ENCODE measurements at regions not wholly inside any gene's neighbourhood (a gene's known extent, or its start where the extent isn't known, plus 50 kb on each side); places are given as distances from the start of the nearest gene placed in this dataset.

GRCh38 chr13:50414640-50415039 is 399.4 kb downstream of the KCNRG start:
- FAIRE-seq (no peak), DNase-seq (no peak)
- no peak overlapping the region for H3K4me3 ChIP-seq (ENCODE audit: low read depth in 1 of 3, low read length in 3 of 3)
- no peak overlapping the region for H3K27ac ChIP-seq (ENCODE audit: low read depth in 1 of 3, low read length in 2 of 3)
- peaks cover 0 to 6% of the 10 kb centered on the region in 2 donors for H3K9me3 ChIP-seq (ENCODE audit: control insufficient read depth in 2 of 2, insufficient read depth in 1 of 2, low read depth in 1 of 2, low read length in 1 of 2)
- WGBS, 3 donors, result 93 to 96% (median 94%) methylated on average over 1 of the region's 1 CpG
- no peaks in the 10 kb centered on the region for H3K36me3 ChIP-seq (ENCODE audit: control insufficient read depth in 3 of 3, insufficient read depth in 2 of 3, low read depth in 1 of 3, low read length in 3 of 3)
- peaks cover 0 to 5% (median 0%) of the 10 kb centered on the region in 3 donors for H3K4me1 ChIP-seq (ENCODE audit: control insufficient read depth in 3 of 3, insufficient read depth in 2 of 3, low read depth in 1 of 3, low read length in 2 of 3)
- no peaks in the 10 kb centered on the region for H3K27me3 ChIP-seq (ENCODE audit: control insufficient read depth in 3 of 3, insufficient read depth in 3 of 3, low read length in 3 of 3)

GRCh38 chr13:50415428-50415827 is 400.2 kb downstream of the KCNRG start:
- no peak overlapping the region for H3K4me3 ChIP-seq (ENCODE audit: low read depth in 1 of 3, low read length in 3 of 3)
- no peak overlapping the region for H3K27ac ChIP-seq (ENCODE audit: low read depth in 1 of 3, low read length in 2 of 3)
- DNase-seq (no peak), FAIRE-seq (no peak)
- WGBS, 3 donors, result 64 to 80% (median 75%) methylated on average over 3 of the region's 3 CpGs
- H3K9me3 ChIP-seq (ENCODE audit: control insufficient read depth in 2 of 2, insufficient read depth in 1 of 2, low read depth in 1 of 2, low read length in 1 of 2), result peaks cover 0 to 6% of the 10 kb centered on the region in 2 donors
- H3K27me3 ChIP-seq (ENCODE audit: control insufficient read depth in 3 of 3, insufficient read depth in 3 of 3, low read length in 3 of 3), result no peaks in the 10 kb centered on the region
- H3K36me3 ChIP-seq (ENCODE audit: control insufficient read depth in 3 of 3, insufficient read depth in 2 of 3, low read depth in 1 of 3, low read length in 3 of 3), result no peaks in the 10 kb centered on the region
- peaks cover 0 to 5% (median 0%) of the 10 kb centered on the region in 3 donors for H3K4me1 ChIP-seq (ENCODE audit: control insufficient read depth in 3 of 3, insufficient read depth in 2 of 3, low read depth in 1 of 3, low read length in 2 of 3)

GRCh38 chr13:50417597-50417996 is 402.4 kb downstream of the KCNRG start:
- WGBS, 3 donors, result 81 to 94% (median 83%) methylated on average over 6 to 7 of the region's 7 CpGs
- Histone ChIP-seq H3K4me1 (ENCODE audit: control insufficient read depth in 3 of 3, insufficient read depth in 2 of 3, low read depth in 1 of 3, low read length in 2 of 3) (peaks cover 0 to 6% (median 0%) of the 10 kb centered on the region in 3 donors), H3K27ac (ENCODE audit: low read depth in 1 of 3, low read length in 2 of 3) (no peak overlapping the region), H3K9me3 (ENCODE audit: control insufficient read depth in 2 of 2, insufficient read depth in 1 of 2, low read depth in 1 of 2, low read length in 1 of 2) (peaks cover 0 to 6% of the 10 kb centered on the region in 2 donors), H3K27me3 (ENCODE audit: control insufficient read depth in 3 of 3, insufficient read depth in 3 of 3, low read length in 3 of 3) (no peaks in the 10 kb centered on the region), H3K4me3 (ENCODE audit: low read depth in 1 of 3, low read length in 3 of 3) (no peak overlapping the region), H3K36me3 (ENCODE audit: control insufficient read depth in 3 of 3, insufficient read depth in 2 of 3, low read depth in 1 of 3, low read length in 3 of 3) (no peaks in the 10 kb centered on the region)
- FAIRE-seq (no peak), DNase-seq (no peak)

GRCh38 chr13:50419331-50419865 is 404.2 kb downstream of the KCNRG start:
- WGBS, 3 donors, result 63 to 89% (median 89%) methylated on average over 2 of the region's 2 CpGs
- no peak overlapping the region for H3K27ac ChIP-seq (ENCODE audit: low read depth in 1 of 3, low read length in 2 of 3)
- FAIRE-seq, result no peak

GRCh38 chr13:50419896-50420295 is 404.7 kb downstream of the KCNRG start:
- 49 to 87% (median 78%) methylated on average over 6 of the region's 6 CpGs for WGBS, 3 donors
- H3K4me3 ChIP-seq (ENCODE audit: low read depth in 1 of 3, low read length in 3 of 3), result no peak overlapping the region
- DNase-seq (no peak), FAIRE-seq (no peak)
- H3K36me3 ChIP-seq (ENCODE audit: control insufficient read depth in 3 of 3, insufficient read depth in 2 of 3, low read depth in 1 of 3, low read length in 3 of 3), result no peaks in the 10 kb centered on the region
- peaks cover 0 to 6% of the 10 kb centered on the region in 2 donors for H3K9me3 ChIP-seq (ENCODE audit: control insufficient read depth in 2 of 2, insufficient read depth in 1 of 2, low read depth in 1 of 2, low read length in 1 of 2)
- no peak overlapping the region for H3K27ac ChIP-seq (ENCODE audit: low read depth in 1 of 3, low read length in 2 of 3)
- H3K4me1 ChIP-seq (ENCODE audit: control insufficient read depth in 3 of 3, insufficient read depth in 2 of 3, low read depth in 1 of 3, low read length in 2 of 3), result peaks cover 0 to 6% (median 0%) of the 10 kb centered on the region in 3 donors
- no peaks in the 10 kb centered on the region for H3K27me3 ChIP-seq (ENCODE audit: control insufficient read depth in 3 of 3, insufficient read depth in 3 of 3, low read length in 3 of 3)

More at GRCh38 chr13:50419331-50419865, 404.2 kb downstream of the KCNRG start:
- no peaks in the 10 kb centered on the region for H3K27me3 ChIP-seq (ENCODE audit: control insufficient read depth in 3 of 3, insufficient read depth in 3 of 3, low read length in 3 of 3)
- no peak overlapping the region for H3K4me3 ChIP-seq (ENCODE audit: low read depth in 1 of 3, low read length in 3 of 3)
- peaks cover 0 to 6% (median 0%) of the 10 kb centered on the region in 3 donors for H3K4me1 ChIP-seq (ENCODE audit: control insufficient read depth in 3 of 3, insufficient read depth in 2 of 3, low read depth in 1 of 3, low read length in 2 of 3)
- H3K9me3 ChIP-seq (ENCODE audit: control insufficient read depth in 2 of 2, insufficient read depth in 1 of 2, low read depth in 1 of 2, low read length in 1 of 2), result peaks cover 0 to 6% of the 10 kb centered on the region in 2 donors
- no peaks in the 10 kb centered on the region for H3K36me3 ChIP-seq (ENCODE audit: control insufficient read depth in 3 of 3, insufficient read depth in 2 of 3, low read depth in 1 of 3, low read length in 3 of 3)
- DNase-seq, result no peak

- no peaks in the 10 kb centered on the region for H3K36me3 ChIP-seq (ENCODE audit: control insufficient read depth in 3 of 3, insufficient read depth in 2 of 3, low read depth in 1 of 3, low read length in 3 of 3)
- H3K27me3 ChIP-seq (ENCODE audit: control insufficient read depth in 3 of 3, insufficient read depth in 3 of 3, low read length in 3 of 3), result no peaks in the 10 kb centered on the region
- WGBS, 3 donors, result 73 to 90% (median 88%) methylated on average over 6 of the region's 6 CpGs
- H3K9me3 ChIP-seq (ENCODE audit: control insufficient read depth in 2 of 2, insufficient read depth in 1 of 2, low read depth in 1 of 2, low read length in 1 of 2), result no peaks in the 10 kb centered on the region
- H3K4me1 ChIP-seq (ENCODE audit: control insufficient read depth in 3 of 3, insufficient read depth in 2 of 3, low read depth in 1 of 3, low read length in 2 of 3), result peaks cover 0 to 6% (median 0%) of the 10 kb centered on the region in 3 donors
- DNase-seq (no peak), FAIRE-seq (no peak)
- no peak overlapping the region for H3K27ac ChIP-seq (ENCODE audit: low read depth in 1 of 3, low read length in 2 of 3)
- H3K4me3 ChIP-seq (ENCODE audit: low read depth in 1 of 3, low read length in 3 of 3), result no peak overlapping the region
Measured at GRCh38 chr13:50420718-50421472, 405.7 kb downstream of the KCNRG start.

- Histone ChIP-seq H3K4me1 (ENCODE audit: control insufficient read depth in 3 of 3, insufficient read depth in 2 of 3, low read depth in 1 of 3, low read length in 2 of 3) (peaks cover 0 to 6% (median 0%) of the 10 kb centered on the region in 3 donors), H3K27me3 (ENCODE audit: control insufficient read depth in 3 of 3, insufficient read depth in 3 of 3, low read length in 3 of 3) (no peaks in the 10 kb centered on the region), H3K9me3 (ENCODE audit: control insufficient read depth in 2 of 2, insufficient read depth in 1 of 2, low read depth in 1 of 2, low read length in 1 of 2) (no peaks in the 10 kb centered on the region), H3K27ac (ENCODE audit: low read depth in 1 of 3, low read length in 2 of 3) (no peak overlapping the region), H3K4me3 (ENCODE audit: low read depth in 1 of 3, low read length in 3 of 3) (peak overlapping the region in 1 of 3 donors; percentile 32), H3K36me3 (ENCODE audit: control insufficient read depth in 3 of 3, insufficient read depth in 2 of 3, low read depth in 1 of 3, low read length in 3 of 3) (no peaks in the 10 kb centered on the region)
- FAIRE-seq (no peak), DNase-seq (peak in 1 of 2 donors; percentile 43)
- 22 to 32% (median 29%) methylated on average over 2 of the region's 2 CpGs for WGBS, 3 donors
Measured at GRCh38 chr13:50421473-50422130, 406.4 kb downstream of the KCNRG start.

- Histone ChIP-seq H3K36me3 (ENCODE audit: control insufficient read depth in 3 of 3, insufficient read depth in 2 of 3, low read depth in 1 of 3, low read length in 3 of 3) (no peaks in the 10 kb centered on the region), H3K4me1 (ENCODE audit: control insufficient read depth in 3 of 3, insufficient read depth in 2 of 3, low read depth in 1 of 3, low read length in 2 of 3) (peaks cover 0 to 7% (median 0%) of the 10 kb centered on the region in 3 donors), H3K9me3 (ENCODE audit: control insufficient read depth in 2 of 2, insufficient read depth in 1 of 2, low read depth in 1 of 2, low read length in 1 of 2) (no peaks in the 10 kb centered on the region), H3K4me3 (ENCODE audit: low read depth in 1 of 3, low read length in 3 of 3) (peak overlapping the region in 1 of 3 donors; percentile 32), H3K27me3 (ENCODE audit: control insufficient read depth in 3 of 3, insufficient read depth in 3 of 3, low read length in 3 of 3) (no peaks in the 10 kb centered on the region), H3K27ac (ENCODE audit: low read depth in 1 of 3, low read length in 2 of 3) (no peak overlapping the region)
- FAIRE-seq (no peak), DNase-seq (peak; percentile 48 to 74)
- 32 to 61% (median 43%) methylated on average over 12 of the region's 12 CpGs for WGBS, 3 donors
Measured at GRCh38 chr13:50422181-50423148, 407.2 kb downstream of the KCNRG start.
